Mucosa of descending colon (tissue), 3 donors: ENCODE measurements at regions not wholly inside any gene's neighbourhood (a gene's known extent, or its start where the extent isn't known, plus 50 kb on each side); places are given as distances from the start of the nearest gene placed in this dataset.

Source experiments
- ATAC-seq: fragments of 200-7000 bp; cut with Tn5 transposase; one replicate; pipeline ENCODE4 v1.9.1; 2020; ENCODE audit warnings: mild to moderate bottlenecking, moderate library complexity
- DNase-seq, 3 donors: peaks; one replicate each; pipeline ENCODE4 v3.0.0-alpha.2; 2020
- H3K36me3 ChIP-seq: fragments of 200-600 bp; one replicate; pipeline ENCODE4 v1.8.0; 2021; ENCODE audit warnings: low read depth, mild to moderate bottlenecking
- H3K4me1 ChIP-seq: fragments of 200-600 bp; one replicate; pipeline ENCODE4 v1.8.0; 2021; ENCODE audit warnings: low read depth, mild to moderate bottlenecking
- H3K4me3 ChIP-seq: fragments of 200-600 bp; one replicate; pipeline ENCODE4 v1.8.0; 2021; ENCODE audit warnings: mild to moderate bottlenecking
- H3K9me3 ChIP-seq: fragments of 200-600 bp; one replicate; pipeline ENCODE4 v1.8.0; 2021; ENCODE audit warnings: mild to moderate bottlenecking
- CTCF ChIP-seq: fragments of 200-600 bp; IDR thresholded peaks from one replicate; pipeline ENCODE4 v1.8.0; 2022; ENCODE audit warnings: antibody characterized with exemption, mild to moderate bottlenecking
- intact Hi-C, 2 donors: fragments of 100-400 bp; cut with DNase I in 1 of 2; cut with micrococcal nuclease in 1 of 2; formaldehyde crosslinking; loops; one replicate each; pipeline versions ENCODE4 v1.11.0 to v1.11.1; 2022; cut with DNase I, micrococcal nuclease
- donor health status: DM: no; HTN: no; CAD: no; lungs with moderate emphysema.
- donor health status: DM: no; HTN: no; CAD: no.
- donor health status: DM: no; HTN: yes; CAD: no.

DNA sequence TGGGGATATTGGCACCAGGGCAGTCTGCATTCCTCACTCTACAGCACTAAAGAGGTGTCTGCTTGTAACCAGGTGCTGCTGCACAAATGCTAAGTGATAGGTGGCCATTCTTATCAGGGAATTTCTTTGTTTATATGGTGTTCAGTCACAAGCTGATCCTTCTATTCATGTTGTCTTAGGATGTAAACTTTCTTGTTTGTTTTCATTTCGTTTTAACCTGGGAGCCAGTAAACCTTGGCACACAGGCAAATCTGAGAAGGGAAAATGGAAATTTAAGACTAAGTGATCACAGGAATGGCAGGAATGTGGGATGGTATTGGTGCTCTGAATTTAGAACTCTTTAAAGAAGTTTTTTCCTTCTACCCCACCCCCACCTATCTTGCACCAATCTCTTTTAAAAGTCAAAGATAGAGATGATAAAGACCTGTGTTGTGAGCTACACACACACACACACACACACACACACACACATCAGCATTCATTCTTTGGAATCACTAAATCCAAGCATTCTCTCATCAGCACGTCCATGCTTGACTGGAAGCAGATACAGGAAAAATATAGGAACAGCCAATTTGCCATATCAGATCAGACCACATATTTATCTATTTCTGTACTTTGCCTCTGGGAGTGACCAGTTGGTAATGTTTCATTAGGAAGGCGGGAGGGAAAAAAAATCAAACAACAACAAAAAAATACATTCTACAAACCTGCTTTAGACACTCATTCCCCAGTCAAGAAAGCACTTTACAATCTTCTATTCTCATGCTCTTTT lies 451.4 kb upstream of the ADGRL2 start:
- no peak overlapping the region for H3K4me3 ChIP-seq
- H3K36me3 ChIP-seq: no peaks in the 10 kb centered on the region
- no peak for TF ChIP-seq CTCF
- ATAC-seq (no peak), DNase-seq (no peak)
- no peaks in the 10 kb centered on the region for H3K4me1 ChIP-seq
- H3K9me3 ChIP-seq: no peaks in the 10 kb centered on the region
- intact Hi-C loops: no loop called here

GRCh38 chr1:81345110-81345509 lies 455.6 kb upstream of the ADGRL2 start:
- no peak for DNase-seq
- H3K36me3 ChIP-seq: no peaks in the 10 kb centered on the region
- intact Hi-C loops: no loop called here
- no peaks in the 10 kb centered on the region for H3K4me1 ChIP-seq
- H3K9me3 ChIP-seq: no peaks in the 10 kb centered on the region
- no peak for TF ChIP-seq CTCF
- no peak for ATAC-seq
- H3K4me3 ChIP-seq: no peak overlapping the region

GRCh38 chr1:81340239-81340638 lies 460.5 kb upstream of the ADGRL2 start:
- TF ChIP-seq CTCF: no peak
- Histone ChIP-seq H3K4me1 (no peaks in the 10 kb centered on the region), H3K36me3 (no peaks in the 10 kb centered on the region), H3K9me3 (no peaks in the 10 kb centered on the region), H3K4me3 (no peak overlapping the region)
- intact Hi-C loops: no loop called here
- DNase-seq: no peak
- ATAC-seq: no peak

GRCh38 chr1:81337226-81337625 lies 463.5 kb upstream of the ADGRL2 start:
- Histone ChIP-seq H3K9me3 (no peaks in the 10 kb centered on the region), H3K4me1 (no peaks in the 10 kb centered on the region), H3K36me3 (no peaks in the 10 kb centered on the region), H3K4me3 (no peak overlapping the region)
- intact Hi-C loops: no loop called here
- TF ChIP-seq CTCF: no peak
- ATAC-seq: no peak
- no peak for DNase-seq

DNA sequence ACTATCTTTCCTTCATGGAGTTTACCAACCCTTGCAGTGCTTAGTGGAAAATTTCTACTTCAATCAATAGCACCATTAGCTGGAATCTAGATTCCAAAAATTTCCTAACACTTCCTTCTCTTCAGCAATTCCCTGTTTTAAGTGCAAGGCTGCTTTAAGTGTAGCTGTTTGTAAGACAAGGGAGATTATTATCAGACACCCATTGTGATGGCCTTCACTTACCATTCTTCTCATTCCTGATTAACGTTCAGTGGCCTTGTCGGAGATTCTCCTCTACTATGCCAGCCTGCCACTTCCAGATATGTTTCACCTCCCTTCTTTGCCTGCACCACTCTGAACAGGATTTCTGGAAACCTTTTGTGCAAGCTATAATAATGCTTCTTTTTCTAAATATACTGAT lies 464.9 kb upstream of the ADGRL2 start:
- Histone ChIP-seq H3K9me3 (no peaks in the 10 kb centered on the region), H3K36me3 (no peaks in the 10 kb centered on the region), H3K4me1 (no peaks in the 10 kb centered on the region), H3K4me3 (no peak overlapping the region)
- DNase-seq (no peak), ATAC-seq (no peak)
- intact Hi-C loops: no loop called here
- no peak for TF ChIP-seq CTCF

DNA sequence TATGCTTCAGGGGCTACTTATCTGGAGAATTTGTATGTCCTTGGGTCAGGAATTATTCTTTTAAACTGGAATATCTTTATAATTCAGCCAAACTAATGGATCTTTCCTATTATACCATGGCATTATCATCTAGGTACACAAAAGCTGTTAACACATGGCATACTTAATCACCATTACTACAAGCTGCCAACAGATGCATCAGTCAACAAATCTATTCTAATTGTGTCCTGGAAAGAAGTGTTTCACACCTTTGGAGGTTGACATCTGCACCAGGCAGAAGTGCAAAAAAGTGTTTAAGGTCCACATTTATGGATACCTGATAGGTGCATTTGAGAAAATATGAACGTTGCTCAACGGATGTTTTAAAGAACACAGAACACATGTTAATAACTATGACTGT lies 470.2 kb upstream of the ADGRL2 start:
- Histone ChIP-seq H3K4me1 (no peaks in the 10 kb centered on the region), H3K4me3 (no peak overlapping the region), H3K36me3 (no peaks in the 10 kb centered on the region), H3K9me3 (no peaks in the 10 kb centered on the region)
- DNase-seq (no peak), ATAC-seq (no peak)
- intact Hi-C loops: no loop called here
- no peak for TF ChIP-seq CTCF
